Adipocyte (in vitro differentiated cells): ENCODE measurements at regions not wholly inside any gene's neighbourhood (a gene's known extent, or its start where the extent isn't known, plus 50 kb on each side); places are given as distances from the start of the nearest gene placed in this dataset.
A peak's percentile ranks its signal among the peaks of the same experiment; 100 is the strongest.
"Not testable (repeated sequence)": the region's sequence is repeated elsewhere in the genome, so short reads cannot be mapped to it uniquely, and the experiment has no call there.

Source experiments
- DNase-seq: peaks from one replicate; pipeline ENCODE4 v3.0.0-alpha.2; 2015; ENCODE audit warnings: low read depth
- H3K27me3 ChIP-seq: replicated peaks from 2 replicates; pipeline ENCODE4 v1.7.0; 2013; ENCODE audit warnings: mild to moderate bottlenecking, low read length, moderate library complexity; ENCODE audit not compliant: control insufficient read depth, insufficient read depth
- H3K36me3 ChIP-seq: 2 replicates; pipeline ENCODE4 v1.7.0; 2013; ENCODE audit warnings: low read length, mild to moderate bottlenecking, moderate library complexity; ENCODE audit not compliant: control insufficient read depth, insufficient read depth, severe bottlenecking
- H3K4me1 ChIP-seq: 2 replicates; pipeline ENCODE4 v1.7.0; 2013; ENCODE audit warnings: mild to moderate bottlenecking, low read length, moderate library complexity; ENCODE audit not compliant: control insufficient read depth, insufficient read depth
- H3K4me3 ChIP-seq: 2 replicates; pipeline ENCODE4 v1.7.0; 2013; ENCODE audit warnings: mild to moderate bottlenecking, low read length, moderate library complexity
- H3K9ac ChIP-seq: 2 replicates; pipeline ENCODE4 v1.7.0; 2013; ENCODE audit warnings: mild to moderate bottlenecking, low read length, moderate library complexity
- H3K9me3 ChIP-seq: 2 replicates; pipeline ENCODE4 v1.7.0; 2013; ENCODE audit warnings: mild to moderate bottlenecking, low read length, moderate library complexity; ENCODE audit not compliant: control insufficient read depth

DNA sequence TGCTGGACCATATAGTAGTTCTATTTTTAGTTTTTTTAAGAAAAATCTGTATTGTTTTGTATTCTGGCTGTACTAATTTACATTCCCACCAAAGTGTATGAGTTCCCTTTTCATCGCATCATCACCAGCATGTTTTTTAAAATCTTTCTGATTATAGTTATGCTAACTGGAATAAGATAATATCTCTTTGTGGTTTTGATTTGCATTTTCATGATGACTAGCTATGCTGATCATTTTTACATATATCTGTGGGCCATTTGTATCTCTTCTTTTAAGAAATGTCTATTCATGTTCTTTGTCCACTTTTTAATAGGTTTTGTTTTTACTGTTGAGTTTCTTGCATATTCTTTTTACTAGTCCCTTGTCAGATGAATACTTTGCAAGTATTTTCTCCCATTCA, 238.0 kb downstream of the FBXO4 start:
- no peaks in the 10 kb centered on the region for H3K27me3 ChIP-seq
- DNase-seq = no peak
- H3K9me3 ChIP-seq = peaks cover 3% of the 10 kb centered on the region
- H3K36me3 ChIP-seq = no peaks in the 10 kb centered on the region
- no peaks in the 10 kb centered on the region for H3K4me1 ChIP-seq
- no peak overlapping the region for H3K9ac ChIP-seq
- H3K4me3 ChIP-seq = no peak overlapping the region

DNA sequence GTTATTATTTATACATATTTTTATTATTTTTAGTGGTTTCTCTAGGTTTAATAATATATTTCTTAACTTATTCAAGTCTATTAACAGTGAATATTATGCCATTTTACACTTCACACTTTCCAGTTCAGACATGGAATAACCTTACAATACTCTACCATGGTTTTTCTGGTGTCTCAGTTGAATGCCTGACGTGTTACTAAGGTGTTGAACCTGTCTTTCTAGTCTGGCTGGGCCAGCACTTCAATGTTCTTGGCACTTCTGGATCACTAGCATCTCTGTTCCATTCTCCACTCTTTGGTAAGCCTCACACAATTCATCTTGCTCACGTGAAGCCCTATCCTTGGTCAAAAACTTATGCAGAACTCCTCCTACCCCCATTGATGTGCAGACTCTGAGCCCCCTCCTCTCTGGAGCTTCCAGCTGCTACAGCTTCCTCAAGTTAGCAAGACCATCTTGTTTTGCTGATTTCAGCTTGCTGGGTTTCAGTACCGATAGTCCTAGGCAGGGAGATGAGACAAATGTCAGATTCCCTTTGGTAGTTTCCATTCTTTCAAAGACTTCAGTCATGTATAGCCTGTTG, 243.1 kb downstream of the FBXO4 start:
- Histone ChIP-seq H3K9ac (no peak overlapping the region), H3K4me3 (no peak overlapping the region), H3K36me3 (no peaks in the 10 kb centered on the region), H3K9me3 (peaks cover 7% of the 10 kb centered on the region), H3K4me1 (no peaks in the 10 kb centered on the region), H3K27me3 (no peaks in the 10 kb centered on the region)
- no peak for DNase-seq

DNA sequence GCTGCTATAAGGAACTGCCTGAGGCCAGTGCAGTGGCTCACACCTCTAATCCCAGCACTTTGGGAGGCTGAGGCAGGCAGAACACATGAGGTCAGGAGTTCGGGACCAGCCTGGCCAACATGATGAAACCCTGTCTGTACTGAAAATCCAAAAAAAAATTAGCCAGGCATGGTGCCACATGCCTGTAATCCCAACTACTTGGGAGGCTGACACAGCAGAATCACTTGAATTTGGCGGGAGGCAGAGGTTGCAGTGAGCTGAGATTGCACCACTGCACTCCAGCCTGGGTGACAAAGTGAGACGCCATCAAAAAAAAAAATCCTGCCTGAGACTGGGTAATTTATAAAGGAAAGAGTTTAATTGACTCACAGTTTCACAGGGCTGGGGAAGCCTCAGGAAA, 247.1 kb upstream of the GHR start:
- H3K9ac ChIP-seq = peak overlapping the region; percentile 73
- not testable (repeated sequence) for H3K9me3 ChIP-seq, H3K4me3 ChIP-seq, DNase-seq, H3K27me3 ChIP-seq, H3K36me3 ChIP-seq
- peaks cover 20% of the 10 kb centered on the region for H3K4me1 ChIP-seq

DNA sequence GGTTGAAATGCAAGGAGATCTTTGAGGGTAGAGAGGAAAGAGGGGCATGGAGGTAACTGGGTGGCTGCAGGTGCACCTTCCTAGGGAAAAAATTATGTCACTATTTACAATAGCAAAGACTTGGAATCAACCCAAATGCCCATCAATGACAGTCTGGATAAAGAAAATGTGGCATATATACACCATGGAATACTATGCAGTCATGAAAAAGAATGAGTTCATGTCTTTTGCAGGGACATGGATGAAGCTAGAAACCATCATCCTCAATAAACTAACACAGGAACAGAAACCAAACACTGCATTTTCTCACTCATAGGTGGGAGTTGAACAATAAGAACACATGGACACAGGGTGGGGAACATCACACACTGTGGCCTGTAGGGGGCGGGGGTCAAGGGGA, 243.4 kb upstream of the GHR start:
- H3K36me3 ChIP-seq, DNase-seq, H3K4me3 ChIP-seq, H3K9me3 ChIP-seq, H3K9ac ChIP-seq, H3K27me3 ChIP-seq: not testable (repeated sequence)
- H3K4me1 ChIP-seq = peaks cover 16% of the 10 kb centered on the region

DNA sequence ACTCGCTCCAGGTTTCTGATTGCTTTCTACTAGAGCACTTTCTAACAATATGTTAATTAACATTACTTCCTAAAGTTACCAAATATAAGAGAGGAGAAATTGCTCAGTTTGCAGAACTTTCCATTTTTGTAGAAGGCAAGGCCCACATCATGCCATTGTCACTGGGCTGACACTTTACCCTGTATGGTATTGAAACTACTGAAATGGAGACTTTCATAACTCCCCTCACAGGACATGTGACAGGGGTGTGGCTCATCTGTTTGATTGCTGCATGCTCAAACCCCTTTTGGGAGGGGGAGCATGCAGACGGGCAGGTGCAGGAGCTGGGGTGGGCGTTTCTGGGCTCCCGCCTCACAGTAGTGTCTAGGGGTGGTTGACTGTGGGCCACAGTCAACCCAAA, 206.3 kb upstream of the GHR start:
- Histone ChIP-seq H3K9me3 (peaks cover 7% of the 10 kb centered on the region), H3K9ac (no peak overlapping the region), H3K4me1 (peaks cover 13% of the 10 kb centered on the region), H3K4me3 (no peak overlapping the region), H3K36me3 (no peaks in the 10 kb centered on the region), H3K27me3 (no peaks in the 10 kb centered on the region)
- DNase-seq = no peak

DNA sequence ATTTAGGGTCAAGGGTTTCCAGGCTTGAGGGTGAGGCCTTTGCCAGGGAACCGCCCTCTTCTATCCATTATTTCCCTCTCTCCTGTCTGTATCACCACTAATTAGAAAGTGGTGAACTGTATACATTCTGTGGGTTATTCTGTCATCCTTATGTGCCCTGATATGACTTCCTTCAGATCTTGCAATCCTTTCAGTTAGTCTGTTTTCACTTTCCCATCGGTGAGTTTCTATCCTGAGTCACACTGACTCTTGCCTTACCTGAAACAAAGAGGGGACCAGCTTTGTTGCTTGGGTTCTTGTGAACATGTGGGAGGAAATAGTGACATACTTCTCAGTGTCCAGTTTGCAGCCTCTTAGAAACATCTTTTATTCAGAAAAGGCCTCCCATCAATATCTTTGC, 205.4 kb upstream of the GHR start:
- H3K4me3 ChIP-seq = no peak overlapping the region
- no peaks in the 10 kb centered on the region for H3K36me3 ChIP-seq
- no peak for DNase-seq
- no peak overlapping the region for H3K9ac ChIP-seq
- H3K9me3 ChIP-seq = peaks cover 4% of the 10 kb centered on the region
- no peaks in the 10 kb centered on the region for H3K27me3 ChIP-seq
- peaks cover 22% of the 10 kb centered on the region for H3K4me1 ChIP-seq

DNA sequence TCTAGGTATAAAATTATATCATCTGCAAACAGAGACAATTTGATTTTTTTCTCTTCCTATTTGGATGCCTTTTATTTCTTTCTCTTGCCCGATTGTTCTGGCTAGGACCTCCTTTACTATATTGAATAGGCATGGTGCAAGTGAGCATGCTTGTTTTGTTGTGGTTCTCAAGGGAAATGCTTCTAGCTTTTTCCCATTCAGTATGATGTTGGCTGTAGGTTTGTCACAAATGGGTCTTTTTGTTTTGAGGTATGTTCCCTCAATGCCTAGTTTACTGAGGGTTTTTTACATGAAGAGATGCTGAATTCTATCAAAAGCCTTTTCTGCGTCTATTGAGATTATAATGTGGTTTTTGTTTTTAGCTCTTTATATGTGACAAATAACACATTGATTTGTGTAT, 198.2 kb upstream of the GHR start:
- DNase-seq = no peak
- H3K9me3 ChIP-seq = no peaks in the 10 kb centered on the region
- no peak overlapping the region for H3K9ac ChIP-seq
- no peak overlapping the region for H3K4me3 ChIP-seq
- no peaks in the 10 kb centered on the region for H3K36me3 ChIP-seq
- H3K4me1 ChIP-seq = peaks cover 29% of the 10 kb centered on the region
- no peaks in the 10 kb centered on the region for H3K27me3 ChIP-seq

DNA sequence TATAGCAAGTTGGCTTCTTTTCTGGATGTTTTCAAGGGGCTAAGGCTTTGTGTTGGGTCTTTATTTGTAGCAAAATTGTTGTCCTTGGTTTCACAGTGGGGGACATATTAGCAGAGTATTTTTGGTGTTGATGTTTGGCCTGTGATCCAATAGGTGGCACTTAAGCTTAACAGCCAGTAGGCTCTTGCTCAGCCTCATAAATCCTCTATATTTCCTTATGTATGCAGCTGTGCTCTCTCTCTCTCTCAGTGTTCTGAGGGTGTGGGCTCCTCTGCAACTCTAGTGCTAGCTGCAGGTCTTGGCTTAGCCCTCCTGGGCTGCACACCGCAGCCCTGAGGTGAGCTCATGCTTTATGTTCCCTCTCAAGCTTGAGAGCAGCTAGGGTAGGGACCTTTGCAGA, 195.0 kb upstream of the GHR start:
- no peak for DNase-seq
- Histone ChIP-seq H3K36me3 (no peaks in the 10 kb centered on the region), H3K9ac (no peak overlapping the region), H3K4me1 (peaks cover 12% of the 10 kb centered on the region), H3K4me3 (no peak overlapping the region), H3K9me3 (no peaks in the 10 kb centered on the region), H3K27me3 (no peaks in the 10 kb centered on the region)

DNA sequence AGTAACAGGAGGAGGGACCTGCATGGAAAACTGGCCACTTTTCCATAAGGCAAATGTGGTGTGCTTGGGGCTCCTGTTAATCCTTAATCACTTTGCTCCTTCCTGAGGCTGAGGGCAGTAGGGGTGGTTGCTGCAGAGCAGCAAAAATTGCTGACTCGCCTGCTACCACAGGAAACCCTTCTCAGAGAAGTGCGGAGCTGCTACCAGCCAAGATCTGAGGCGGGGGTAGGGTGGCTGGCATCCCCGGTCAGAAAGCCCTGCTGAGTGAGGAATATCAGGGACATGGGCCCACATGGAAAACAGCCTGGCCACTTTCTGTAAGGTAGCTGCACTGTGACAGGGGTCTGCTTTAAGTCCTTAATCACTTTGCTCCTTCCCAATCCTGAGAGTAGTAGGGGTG, 192.4 kb upstream of the GHR start:
- Histone ChIP-seq H3K9me3 (no peaks in the 10 kb centered on the region), H3K4me1 (peaks cover 31% of the 10 kb centered on the region), H3K36me3 (no peaks in the 10 kb centered on the region)

DNA sequence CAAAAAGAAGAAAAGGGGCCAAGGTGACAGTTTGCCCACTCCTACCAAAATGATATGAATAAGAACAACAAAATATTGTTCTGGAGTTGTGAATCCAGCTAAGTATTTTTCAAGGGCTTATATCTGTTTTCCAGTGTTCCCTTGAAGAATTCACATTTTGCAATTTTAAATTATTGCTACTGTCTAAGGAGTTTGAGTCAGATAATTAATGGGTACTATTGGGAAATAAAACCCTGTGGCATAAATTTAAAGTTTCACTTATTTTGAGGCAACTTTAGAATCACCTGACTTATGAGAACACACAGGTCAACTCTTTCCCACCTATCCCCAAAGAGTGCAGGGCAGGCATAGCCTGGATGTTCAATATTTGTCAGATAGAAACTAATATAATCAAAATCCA, 188.0 kb upstream of the GHR start:
- Histone ChIP-seq H3K27me3 (no peaks in the 10 kb centered on the region), H3K9ac (peak overlapping the region; percentile 68), H3K4me1 (peaks cover 39% of the 10 kb centered on the region), H3K36me3 (no peaks in the 10 kb centered on the region), H3K9me3 (no peaks in the 10 kb centered on the region), H3K4me3 (peak overlapping the region; percentile 40)
- no peak for DNase-seq

More for the DNA sequence above, 192.4 kb upstream of the GHR start:
- Histone ChIP-seq H3K27me3 (no peaks in the 10 kb centered on the region), H3K9ac (no peak overlapping the region), H3K4me3 (no peak overlapping the region)
- no peak for DNase-seq

DNA sequence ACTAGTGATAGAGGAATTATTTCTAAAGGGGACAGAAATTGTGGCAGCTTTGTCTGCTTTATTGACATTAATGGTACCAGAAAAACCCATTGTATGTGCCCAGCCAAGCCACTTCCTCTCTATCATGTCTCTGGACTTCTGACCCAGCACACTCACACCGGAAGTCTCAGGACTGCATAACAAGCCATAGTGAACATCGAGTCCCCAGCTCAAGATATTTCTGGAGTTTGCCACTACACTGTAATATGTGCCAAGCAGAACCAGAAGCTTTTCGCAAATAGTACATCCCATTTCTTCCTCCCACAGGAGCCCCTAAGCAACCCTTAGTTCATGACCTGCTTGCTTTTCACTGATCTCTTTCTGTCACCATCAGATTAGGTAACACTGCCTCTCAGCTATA, 187.4 kb upstream of the GHR start:
- no peaks in the 10 kb centered on the region for H3K36me3 ChIP-seq
- H3K4me3 ChIP-seq = peak overlapping the region; percentile 30
- H3K9me3 ChIP-seq = no peaks in the 10 kb centered on the region
- DNase-seq = no peak
- peaks cover 39% of the 10 kb centered on the region for H3K4me1 ChIP-seq
- H3K27me3 ChIP-seq = no peaks in the 10 kb centered on the region
- peak overlapping the region; percentile 69 for H3K9ac ChIP-seq

DNA sequence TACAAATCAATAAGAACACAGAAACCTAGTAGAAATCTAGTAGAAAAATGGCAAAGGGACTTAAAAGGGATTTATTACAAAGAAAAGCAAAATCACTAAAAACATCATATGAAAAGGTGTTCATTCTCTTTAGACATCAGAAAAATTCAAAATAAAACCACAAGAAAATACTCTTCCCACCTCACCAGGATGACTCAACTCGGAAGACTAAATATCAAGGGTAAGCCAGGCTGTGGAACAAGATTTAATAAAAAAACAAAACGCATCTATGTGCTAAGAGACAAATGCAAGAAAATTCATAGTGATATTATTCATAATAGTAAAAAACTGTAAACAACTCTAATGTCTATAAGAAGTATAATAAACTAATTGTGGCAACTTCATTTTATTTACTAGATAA, 181.6 kb upstream of the GHR start:
- Histone ChIP-seq H3K27me3 (no peaks in the 10 kb centered on the region), H3K4me1 (peaks cover 38% of the 10 kb centered on the region), H3K9ac (peak overlapping the region; percentile 73), H3K36me3 (no peaks in the 10 kb centered on the region), H3K4me3 (no peak overlapping the region), H3K9me3 (no peaks in the 10 kb centered on the region)
- no peak for DNase-seq
